MM.1S (cell line): ENCODE measurements at regions not wholly inside any gene's neighbourhood (a gene's known extent, or its start where the extent isn't known, plus 50 kb on each side); places are given as distances from the start of the nearest gene placed in this dataset.

Source experiments
- CTCF ChIP-seq: fragments of 300-600 bp; sonication (generic); IDR thresholded peaks from 2 replicates; pipeline ENCODE4 v1.5.1; 2016; ENCODE audit warnings: antibody characterized with exemption, low read length, mixed read lengths
- EZH2 ChIP-seq: fragments of 300-600 bp; sonication (generic); optimal IDR thresholded peaks from 2 replicates; pipeline ENCODE3; 2017; ENCODE audit warnings: low read depth, mild to moderate bottlenecking, antibody characterized with exemption, low read length, mixed read lengths
- EZH2phosphoT487 ChIP-seq: fragments of 300-600 bp; sonication (generic); IDR thresholded peaks from 2 replicates; pipeline ENCODE4 v1.6.1; 2018; ENCODE audit warnings: antibody characterized with exemption, low read length

- TF ChIP-seq CTCF (no peak), EZH2 (no peak), EZH2phosphoT487 (no peak)
Observed at GRCh38 chr14:71692496-71692895, 239.7 kb upstream of the RGS6 start.
